ENCODE measurements at regions not wholly inside any gene's neighbourhood (a gene's known extent, or its start where the extent isn't known, plus 50 kb on each side); places are given as distances from the start of the nearest gene placed in this dataset.

DNA sequence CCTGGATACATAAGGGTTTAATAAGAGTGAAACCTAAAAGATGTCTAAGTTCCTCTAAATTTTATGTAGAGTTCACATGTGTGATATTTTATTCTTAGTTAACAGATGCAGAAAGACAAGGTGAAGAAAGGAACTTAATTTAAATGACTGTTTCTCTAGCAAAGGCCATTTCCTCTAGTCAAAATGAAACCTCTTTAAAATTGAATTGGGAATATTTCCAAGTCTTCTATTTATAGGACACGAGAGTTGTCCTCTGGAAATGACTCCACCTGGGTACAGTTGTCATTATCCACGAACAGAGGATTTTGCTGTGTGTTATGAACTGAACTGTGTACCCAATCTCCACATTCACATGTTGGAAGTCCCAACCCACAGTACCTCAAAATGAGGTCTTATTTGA lies 64.5 kb upstream of the KCNK1 start:
- H3K79me2 ChIP-seq (ENCODE audit: control insufficient read depth, insufficient read depth, low read length): no peaks in the 10 kb centered on the region
- H2AFZ ChIP-seq (ENCODE audit: insufficient read depth, low read depth, low read length, poor library complexity, severe bottlenecking): no peak overlapping the region
- no peaks in the 10 kb centered on the region for H4K20me1 ChIP-seq (ENCODE audit: control insufficient read depth, insufficient read depth, low read length, poor library complexity, severe bottlenecking)
- Mint-ChIP-seq H3K27me3 (peaks cover under 1% of the 10 kb centered on the region), H3K4me3 (no peak overlapping the region), H3K9me3 (ENCODE audit: insufficient read depth) (no peaks in the 10 kb centered on the region), H3K4me1 (no peaks in the 10 kb centered on the region), H3K27ac (no peak overlapping the region)
- no CpG with 5 or more reads among the region's 2 CpGs for WGBS (ENCODE audit: insufficient coverage)
- H3K27me3 ChIP-seq (replicated peaks in 1 of 4; ENCODE audit: control extremely low read depth in 1 of 4, control insufficient read depth in 3 of 4, insufficient read depth in 4 of 4, low read length in 3 of 4): no peaks in the 10 kb centered on the region
- H3K4me3 ChIP-seq (ENCODE audit: control extremely low read depth in 1 of 5, extremely low read depth in 1 of 5, insufficient read depth in 1 of 5, low read depth in 2 of 5, low read length in 4 of 5): no peak overlapping the region
- ChIA-PET CTCF (no interaction called here), POLR2A (no interaction called here)
- intact Hi-C loops (cut with micrococcal nuclease): no loop called here
- H3K9ac ChIP-seq (ENCODE audit: low read length): no peak overlapping the region
- DNase-seq: no peak
- ATAC-seq (ENCODE audit: low read depth): no peak
- H3K4me2 ChIP-seq (replicated peaks; ENCODE audit: low read depth, low read length, poor library complexity, severe bottlenecking): no peak overlapping the region
- no peaks in the 10 kb centered on the region for H3K36me3 ChIP-seq (replicated peaks in 1 of 2; ENCODE audit: control extremely low read depth in 1 of 2, control insufficient read depth in 1 of 2, extremely low read depth in 1 of 2, insufficient read depth in 2 of 2, low read length in 1 of 2)
- no peak for TF ChIP-seq EZH2 (IDR thresholded peaks at IDR 0.05; ENCODE audit: borderline replicate concordance, insufficient read depth, low read depth, low read length, poor library complexity, severe bottlenecking)
- TF ChIP-seq, protein P1, sequence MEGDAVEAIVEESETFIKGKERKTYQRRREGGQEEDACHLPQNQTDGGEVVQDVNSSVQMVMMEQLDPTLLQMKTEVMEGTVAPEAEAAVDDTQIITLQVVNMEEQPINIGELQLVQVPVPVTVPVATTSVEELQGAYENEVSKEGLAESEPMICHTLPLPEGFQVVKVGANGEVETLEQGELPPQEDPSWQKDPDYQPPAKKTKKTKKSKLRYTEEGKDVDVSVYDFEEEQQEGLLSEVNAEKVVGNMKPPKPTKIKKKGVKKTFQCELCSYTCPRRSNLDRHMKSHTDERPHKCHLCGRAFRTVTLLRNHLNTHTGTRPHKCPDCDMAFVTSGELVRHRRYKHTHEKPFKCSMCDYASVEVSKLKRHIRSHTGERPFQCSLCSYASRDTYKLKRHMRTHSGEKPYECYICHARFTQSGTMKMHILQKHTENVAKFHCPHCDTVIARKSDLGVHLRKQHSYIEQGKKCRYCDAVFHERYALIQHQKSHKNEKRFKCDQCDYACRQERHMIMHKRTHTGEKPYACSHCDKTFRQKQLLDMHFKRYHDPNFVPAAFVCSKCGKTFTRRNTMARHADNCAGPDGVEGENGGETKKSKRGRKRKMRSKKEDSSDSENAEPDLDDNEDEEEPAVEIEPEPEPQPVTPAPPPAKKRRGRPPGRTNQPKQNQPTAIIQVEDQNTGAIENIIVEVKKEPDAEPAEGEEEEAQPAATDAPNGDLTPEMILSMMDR (IDR thresholded peaks at IDR 0.05): no peak
- H3K4me1 ChIP-seq (ENCODE audit: control insufficient read depth in 2 of 2, insufficient read depth in 2 of 2, low read length in 2 of 2): no peaks in the 10 kb centered on the region
- no peak overlapping the region for H3K27ac ChIP-seq (ENCODE audit: low read length in 2 of 2)
- H3K9me3 ChIP-seq (ENCODE audit: control extremely low read depth in 1 of 3, control insufficient read depth in 2 of 3, insufficient read depth in 1 of 3, low read length in 2 of 3): no peaks in the 10 kb centered on the region

DNA sequence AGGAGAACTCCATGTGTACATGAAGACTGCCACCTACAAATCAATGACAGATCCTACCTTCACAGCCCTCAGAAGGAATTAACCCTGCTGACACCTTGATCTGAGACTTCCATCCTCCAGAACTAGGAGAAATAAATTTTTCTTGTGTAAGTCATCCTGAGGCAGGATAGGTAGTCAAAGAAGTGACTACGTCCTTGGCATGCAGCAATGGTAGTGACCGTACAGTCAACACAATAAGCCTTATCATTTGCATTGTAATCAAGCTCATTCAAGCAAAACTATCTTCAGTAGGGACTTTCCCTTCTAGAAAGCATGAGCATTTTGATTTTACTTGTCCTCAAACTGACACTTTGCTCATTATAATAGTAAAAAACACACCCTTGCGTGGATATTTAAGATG lies 64.0 kb upstream of the KCNK1 start:
- no peaks in the 10 kb centered on the region for H3K4me1 ChIP-seq (ENCODE audit: control insufficient read depth in 2 of 2, insufficient read depth in 2 of 2, low read length in 2 of 2)
- DNase-seq (no peak), ATAC-seq (ENCODE audit: low read depth) (no peak)
- H3K4me3 ChIP-seq (ENCODE audit: control extremely low read depth in 1 of 5, extremely low read depth in 1 of 5, insufficient read depth in 1 of 5, low read depth in 2 of 5, low read length in 4 of 5): no peak overlapping the region
- H3K9me3 ChIP-seq (ENCODE audit: control extremely low read depth in 1 of 3, control insufficient read depth in 2 of 3, insufficient read depth in 1 of 3, low read length in 2 of 3): no peaks in the 10 kb centered on the region
- Mint-ChIP-seq H3K9me3 (ENCODE audit: insufficient read depth) (no peaks in the 10 kb centered on the region), H3K4me3 (no peak overlapping the region), H3K27ac (no peak overlapping the region), H3K27me3 (peaks cover 2% of the 10 kb centered on the region), H3K4me1 (no peaks in the 10 kb centered on the region)
- no peaks in the 10 kb centered on the region for H3K36me3 ChIP-seq (replicated peaks in 1 of 2; ENCODE audit: control extremely low read depth in 1 of 2, control insufficient read depth in 1 of 2, extremely low read depth in 1 of 2, insufficient read depth in 2 of 2, low read length in 1 of 2)
- H3K4me2 ChIP-seq (replicated peaks; ENCODE audit: low read depth, low read length, poor library complexity, severe bottlenecking): no peak overlapping the region
- POLR2A ChIA-PET: no interaction called here
- H3K9ac ChIP-seq (ENCODE audit: low read length): no peak overlapping the region
- H3K79me2 ChIP-seq (ENCODE audit: control insufficient read depth, insufficient read depth, low read length): no peaks in the 10 kb centered on the region
- H2AFZ ChIP-seq (ENCODE audit: insufficient read depth, low read depth, low read length, poor library complexity, severe bottlenecking): no peak overlapping the region
- H4K20me1 ChIP-seq (ENCODE audit: control insufficient read depth, insufficient read depth, low read length, poor library complexity, severe bottlenecking): no peaks in the 10 kb centered on the region
- H3K27me3 ChIP-seq (replicated peaks in 1 of 4; ENCODE audit: control extremely low read depth in 1 of 4, control insufficient read depth in 3 of 4, insufficient read depth in 4 of 4, low read length in 3 of 4): no peaks in the 10 kb centered on the region
- H3K27ac ChIP-seq (ENCODE audit: low read length in 2 of 2): no peak overlapping the region
- intact Hi-C loops (cut with micrococcal nuclease): no loop called here
- WGBS (ENCODE audit: insufficient coverage): 94% methylated on average over 2 of the region's 3 CpGs
- CTCF ChIA-PET: no interaction called here
- TF ChIP-seq EZH2 (IDR thresholded peaks at IDR 0.05; ENCODE audit: borderline replicate concordance, insufficient read depth, low read depth, low read length, poor library complexity, severe bottlenecking): no peak
- TF ChIP-seq, protein P1 (IDR thresholded peaks at IDR 0.05): no peak
